IMR-90 (cell line): ENCODE measurements at regions not wholly inside any gene's neighbourhood (a gene's known extent, or its start where the extent isn't known, plus 50 kb on each side); places are given as distances from the start of the nearest gene placed in this dataset.

Experiments used
- ATAC-seq: fragments of 200-7000 bp; cut with Tn5 transposase; 2 replicates; pipeline ENCODE4 v1.9.1; 2020; ENCODE audit warnings: low read depth, mild to moderate bottlenecking, moderate library complexity
- BruUV-seq: library from RNA; stranded (reverse); fragments of 400-500 nt; replicated peaks from 2 replicates; lab custom pipeline; 2021; lab: Mats Ljungman, UMichigan
- CTCF ChIA-PET: fragments of 300-600 bp; formaldehyde crosslinking; extraction: SDS; loops from one replicate; lab custom pipeline; 2021; ENCODE audit warnings: antibody characterized with exemption; lab: Yijun Ruan, JAX
- POLR2A ChIA-PET: fragments of 300-600 bp; sonication (Branson Sonifier 250); formaldehyde crosslinking; loops from one replicate; lab custom pipeline; 2022; ENCODE audit warnings: antibody characterized with exemption; ENCODE audit not compliant: unreplicated experiment; lab: Charles Lee
- DNase-seq: peaks from one replicate; pipeline ENCODE4 v3.0.0; 2013
- H2AFZ ChIP-seq: replicated peaks from 2 replicates; pipeline ENCODE3; 2013; ENCODE audit warnings: low read length, mild to moderate bottlenecking; ENCODE audit not compliant: poor library complexity
- H2AK5ac ChIP-seq: 2 replicates; pipeline ENCODE4 v1.6.1; 2013; ENCODE audit warnings: low read depth, low read length, inconsistent platforms
- H2AK9ac ChIP-seq: replicated peaks from 2 replicates; pipeline ENCODE3; 2013; ENCODE audit warnings: mild to moderate bottlenecking, low read depth, low read length, moderate library complexity; ENCODE audit not compliant: poor library complexity
- H2BK120ac ChIP-seq: 2 replicates; pipeline ENCODE4 v1.6.1; 2013; ENCODE audit warnings: low read depth, low read length, inconsistent platforms
- H2BK15ac ChIP-seq: 3 replicates; pipeline ENCODE4 v1.6.1; 2013; ENCODE audit warnings: low read depth, low read length, inconsistent platforms
- H2BK20ac ChIP-seq: 2 replicates; pipeline ENCODE4 v1.6.1; 2013; ENCODE audit warnings: low read depth, mild to moderate bottlenecking, inconsistent platforms, low read length, moderate library complexity
- H2BK5ac ChIP-seq: 2 replicates; pipeline ENCODE4 v1.6.1; 2013; ENCODE audit warnings: mild to moderate bottlenecking, low read depth, low read length, inconsistent platforms; ENCODE audit not compliant: poor library complexity, severe bottlenecking
- H3K14ac ChIP-seq: replicated peaks from 2 replicates; pipeline ENCODE4 v1.6.1; 2013; ENCODE audit warnings: low read depth, low read length, inconsistent platforms
- H3K18ac ChIP-seq: 2 replicates; pipeline ENCODE4 v1.6.1; 2013; ENCODE audit warnings: low read depth, low read length, control low read depth
- H3K23ac ChIP-seq: 2 replicates; pipeline ENCODE4 v1.6.1; 2013; ENCODE audit warnings: low read depth, low read length, inconsistent platforms
- H3K27ac ChIP-seq: 2 replicates; pipeline ENCODE4 v1.5.1; 2013; ENCODE audit warnings: mild to moderate bottlenecking, control low read depth, low read length; ENCODE audit not compliant: insufficient read depth
- H3K27me3 ChIP-seq: 2 replicates; pipeline ENCODE4 v1.6.1; 2013; ENCODE audit warnings: low read length; ENCODE audit not compliant: control insufficient read depth, insufficient read depth
- H3K36me3 ChIP-seq: 2 replicates; pipeline ENCODE4 v1.6.1; 2013; ENCODE audit warnings: low read length, mixed read lengths; ENCODE audit not compliant: control insufficient read depth, insufficient read depth
- H3K4ac ChIP-seq: 2 replicates; pipeline ENCODE4 v1.6.1; 2013; ENCODE audit warnings: low read depth, low read length, inconsistent platforms
- H3K4me1 ChIP-seq: 2 replicates; pipeline ENCODE4 v1.6.1; 2013; ENCODE audit warnings: low read length, mixed read lengths; ENCODE audit not compliant: control insufficient read depth, insufficient read depth
- H3K4me2 ChIP-seq: 2 replicates; pipeline ENCODE4 v1.6.1; 2013; ENCODE audit warnings: low read depth, mild to moderate bottlenecking, control low read depth, low read length, moderate library complexity
- H3K4me3 ChIP-seq: 2 replicates; pipeline ENCODE4 v1.5.1; 2013; ENCODE audit warnings: low read depth, mild to moderate bottlenecking, control low read depth, low read length, moderate library complexity; ENCODE audit not compliant: insufficient read depth
- H3K56ac ChIP-seq: 2 replicates; pipeline ENCODE4 v1.6.1; 2013; ENCODE audit warnings: low read length, inconsistent platforms; ENCODE audit not compliant: insufficient read depth; ENCODE audit errors: extremely low read depth
- H3K79me1 ChIP-seq, 2 experiments: 2 replicates each; pipeline ENCODE4 v1.6.1; 2013; ENCODE audit warnings: low read length in 2 of 2, inconsistent platforms in 1 of 2, low read depth in 1 of 2
- H3K9ac ChIP-seq: 2 replicates; pipeline ENCODE4 v1.6.1; 2013; ENCODE audit warnings: low read depth, low read length, control low read depth
- H3K9me1 ChIP-seq: 2 replicates; pipeline ENCODE4 v1.6.1; 2013; ENCODE audit warnings: low read length, inconsistent platforms; ENCODE audit not compliant: insufficient read depth
- H3K9me3 ChIP-seq: 2 replicates; pipeline ENCODE4 v1.6.1; 2013; ENCODE audit warnings: low read length; ENCODE audit not compliant: control insufficient read depth, insufficient read depth
- H4K20me1 ChIP-seq: 2 replicates; pipeline ENCODE4 v1.6.1; 2013; ENCODE audit warnings: low read length, inconsistent platforms; ENCODE audit not compliant: insufficient read depth
- H4K5ac ChIP-seq: 2 replicates; pipeline ENCODE4 v1.6.1; 2013; ENCODE audit warnings: mild to moderate bottlenecking, low read depth, low read length, control low read depth
- H4K8ac ChIP-seq, 2 experiments: 2 replicates each; pipeline ENCODE4 v1.6.1; 2013; ENCODE audit warnings: low read depth in 2 of 2, low read length in 2 of 2, control low read depth in 1 of 2, inconsistent platforms in 1 of 2
- H4K91ac ChIP-seq: 2 replicates; pipeline ENCODE4 v1.6.1; 2013; ENCODE audit warnings: low read depth, low read length, inconsistent platforms; ENCODE audit not compliant: insufficient read depth
- BHLHE40 ChIP-seq: fragments of 150-350 bp; IDR thresholded peaks from 2 replicates; pipeline ENCODE4 v1.6.1; 2016; ENCODE audit warnings: mild to moderate bottlenecking, low read depth, low read length
- CEBPB ChIP-seq: IDR thresholded peaks from 2 replicates; pipeline ENCODE4 v1.6.1; 2012; ENCODE audit warnings: low read depth, low read length, improper control_type of control experiment
- FOS ChIP-seq: fragments of 150-350 bp; IDR thresholded peaks from 2 replicates; pipeline ENCODE4 v1.6.1; 2016; ENCODE audit warnings: low read depth, low read length
- MAFK ChIP-seq: IDR thresholded peaks from 2 replicates; pipeline ENCODE4 v1.6.1; 2012; ENCODE audit warnings: low read depth, low read length, improper control_type of control experiment
- MAZ ChIP-seq: IDR thresholded peaks from 2 replicates; pipeline ENCODE4 v1.6.1; 2012; ENCODE audit warnings: low read depth, mild to moderate bottlenecking, low read length, improper control_type of control experiment, moderate library complexity, borderline replicate concordance
- MXI1 ChIP-seq: IDR thresholded peaks from 2 replicates; pipeline ENCODE4 v1.6.1; 2012; ENCODE audit warnings: low read depth, mild to moderate bottlenecking, low read length, moderate library complexity, borderline replicate concordance
- NFE2L2 ChIP-seq: fragments of 150-350 bp; IDR thresholded peaks from 2 replicates; pipeline ENCODE4 v1.6.1; 2016; ENCODE audit warnings: low read depth, mild to moderate bottlenecking, low read length
- POLR2A ChIP-seq: IDR thresholded peaks from 2 replicates; pipeline ENCODE4 v1.6.1; 2012; ENCODE audit warnings: mild to moderate bottlenecking, low read depth, low read length
- RAD21 ChIP-seq: IDR thresholded peaks from 2 replicates; pipeline ENCODE4 v1.6.1; 2012; ENCODE audit warnings: low read length, improper control_type of control experiment
- RCOR1 ChIP-seq: IDR thresholded peaks from 2 replicates; pipeline ENCODE4 v1.6.1; 2012; ENCODE audit warnings: mild to moderate bottlenecking, low read length, improper control_type of control experiment; ENCODE audit not compliant: insufficient replicate concordance
- RFX5 ChIP-seq: IDR thresholded peaks from 2 replicates; pipeline ENCODE4 v1.8.0; 2012; ENCODE audit warnings: low read depth, mild to moderate bottlenecking, low read length, moderate library complexity
- WGBS, 2 experiments: methylation state at CpG; one replicate each; pipeline versions ENCODE4 v1.1.5 to v1.1.7; 2013; ENCODE audit warnings: missing lambda C conversion rate in 2 of 2; ENCODE audit not compliant: insufficient read length in 1 of 2; ENCODE audit errors: extremely low coverage in 2 of 2; 5-methylcytosine and 5-hydroxymethylcytosine counted together
- dilution Hi-C: fragments of 300-500 bp; cut with HindIII; formaldehyde crosslinking; loops from one replicate; pipeline ENCODE4 v1.14.3; 2018; ENCODE audit warnings: low sequenced_read_pairs; ENCODE audit not compliant: unreplicated experiment
- in situ Hi-C: fragments of 300-500 bp; cut with MboI; formaldehyde crosslinking; loops from 3 replicates; pipeline ENCODE4 v1.14.3; 2019; ENCODE audit warnings: low sequenced_read_pairs, inconsistent platforms, mixed read lengths
- intact Hi-C: fragments of 100-400 bp; cut with micrococcal nuclease; formaldehyde crosslinking; loops from 2 replicates; pipeline ENCODE4 v1.10.0; 2022
- TF ChIP-seq, protein P1 (sequence below): conservative IDR thresholded peaks from 2 replicates; pipeline ENCODE4 v1.5.1; 2012; ENCODE audit warnings: mild to moderate bottlenecking, low read depth, low read length, improper control_type of control experiment

DNA sequence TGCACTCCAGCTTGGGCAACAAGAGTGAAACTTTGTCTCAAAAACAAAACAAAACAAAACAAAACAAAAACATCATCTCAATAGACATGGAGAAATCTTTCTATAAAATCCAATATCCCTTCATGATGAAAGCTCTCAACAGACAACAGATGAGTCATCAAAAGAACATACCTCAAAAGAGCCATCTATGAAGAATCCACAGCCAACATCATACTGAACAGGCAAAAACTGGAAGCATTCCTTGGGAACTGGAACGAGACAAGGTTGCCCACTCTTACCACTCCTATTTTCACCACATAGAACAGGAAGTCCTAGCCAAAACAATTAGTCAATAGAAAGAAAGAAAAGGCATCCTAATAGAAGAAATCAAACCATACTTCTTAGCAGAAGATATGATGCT lies 77.8 kb upstream of the USP9Y start:
- no peak overlapping the region for H3K23ac ChIP-seq
- H2BK5ac ChIP-seq: no peak overlapping the region
- no peak overlapping the region for H3K9ac ChIP-seq
- dilution Hi-C loops: no loop called here
- no CpG with 5 or more reads among the region's 1 CpG for WGBS, 2 experiments
- H2AFZ ChIP-seq: no peak overlapping the region
- H3K27me3 ChIP-seq: no peaks in the 10 kb centered on the region
- H3K36me3 ChIP-seq: no peaks in the 10 kb centered on the region
- no peak overlapping the region for H2AK5ac ChIP-seq
- H3K18ac ChIP-seq: no peak overlapping the region
- H4K8ac ChIP-seq: no peak overlapping the region
- no peak overlapping the region for H3K4me2 ChIP-seq
- no peaks in the 10 kb centered on the region for H3K4me1 ChIP-seq
- H3K56ac ChIP-seq: no peak overlapping the region
- DNase-seq (no peak), ATAC-seq (no peak)
- H4K91ac ChIP-seq: no peak overlapping the region
- no peaks in the 10 kb centered on the region for H3K9me1 ChIP-seq
- intact Hi-C loops: no loop called here
- no peaks in the 10 kb centered on the region for H3K9me3 ChIP-seq
- CTCF ChIA-PET: no interaction called here
- no peak overlapping the region for H3K4me3 ChIP-seq
- no peak overlapping the region for H2BK20ac ChIP-seq
- H3K4ac ChIP-seq: no peak overlapping the region
- H2AK9ac ChIP-seq: no peak overlapping the region
- BruUV-seq: no TSS peak
- H4K20me1 ChIP-seq: no peaks in the 10 kb centered on the region
- no peak overlapping the region for H2BK15ac ChIP-seq
- TF ChIP-seq NFE2L2: no peak
- TF ChIP-seq MAFK: no peak
- TF ChIP-seq RCOR1: no peak
- TF ChIP-seq, protein P1, sequence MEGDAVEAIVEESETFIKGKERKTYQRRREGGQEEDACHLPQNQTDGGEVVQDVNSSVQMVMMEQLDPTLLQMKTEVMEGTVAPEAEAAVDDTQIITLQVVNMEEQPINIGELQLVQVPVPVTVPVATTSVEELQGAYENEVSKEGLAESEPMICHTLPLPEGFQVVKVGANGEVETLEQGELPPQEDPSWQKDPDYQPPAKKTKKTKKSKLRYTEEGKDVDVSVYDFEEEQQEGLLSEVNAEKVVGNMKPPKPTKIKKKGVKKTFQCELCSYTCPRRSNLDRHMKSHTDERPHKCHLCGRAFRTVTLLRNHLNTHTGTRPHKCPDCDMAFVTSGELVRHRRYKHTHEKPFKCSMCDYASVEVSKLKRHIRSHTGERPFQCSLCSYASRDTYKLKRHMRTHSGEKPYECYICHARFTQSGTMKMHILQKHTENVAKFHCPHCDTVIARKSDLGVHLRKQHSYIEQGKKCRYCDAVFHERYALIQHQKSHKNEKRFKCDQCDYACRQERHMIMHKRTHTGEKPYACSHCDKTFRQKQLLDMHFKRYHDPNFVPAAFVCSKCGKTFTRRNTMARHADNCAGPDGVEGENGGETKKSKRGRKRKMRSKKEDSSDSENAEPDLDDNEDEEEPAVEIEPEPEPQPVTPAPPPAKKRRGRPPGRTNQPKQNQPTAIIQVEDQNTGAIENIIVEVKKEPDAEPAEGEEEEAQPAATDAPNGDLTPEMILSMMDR: no peak
- TF ChIP-seq FOS: no peak
- TF ChIP-seq POLR2A: no peak
- no peak for TF ChIP-seq MAZ
- TF ChIP-seq CEBPB: no peak
- no peak for TF ChIP-seq RAD21
- no peak for TF ChIP-seq RFX5
- TF ChIP-seq BHLHE40: no peak
- no peak for TF ChIP-seq MXI1
- POLR2A ChIA-PET: no interaction called here
- no peak overlapping the region for H3K27ac ChIP-seq
- in situ Hi-C loops: no loop called here
- H2BK120ac ChIP-seq: no peak overlapping the region
- H4K5ac ChIP-seq: no peak overlapping the region
- no peaks in the 10 kb centered on the region for H3K79me1 ChIP-seq
- no peak overlapping the region for H3K14ac ChIP-seq
